Head of caudate nucleus (tissue), 42 donors: ENCODE measurements at regions not wholly inside any gene's neighbourhood (a gene's known extent, or its start where the extent isn't known, plus 50 kb on each side); places are given as distances from the start of the nearest gene placed in this dataset.
"Not testable (repeated sequence)": the region's sequence is repeated elsewhere in the genome, so short reads cannot be mapped to it uniquely, and the experiment has no call there.

Experiments used
- DNase-seq, 42 donors: peaks; one replicate each; pipeline versions ENCODE4 v3.0.0 to v3.0.0-alpha.2; 2020 to 2021; ENCODE audit warnings: mixed read lengths in 7 of 42
- intact Hi-C: fragments of 100-400 bp; cut with DNase I; formaldehyde crosslinking; loops from one replicate; pipeline ENCODE4 v1.15.0; 2022

GRCh38 chr1:187947359-187947758 lies 1118.6 kb downstream of the PLA2G4A start:
- no peak for DNase-seq
- intact Hi-C loops = no loop called here

GRCh38 chr1:187948170-187948794 lies 1119.5 kb downstream of the PLA2G4A start:
- intact Hi-C loops = no loop called here
- no peak for DNase-seq

- no peak for DNase-seq
- intact Hi-C loops = no loop called here
Observed at GRCh38 chr1:187949567-187949966, 1120.8 kb downstream of the PLA2G4A start.

- no peak for DNase-seq
- intact Hi-C loops = no loop called here
Observed at GRCh38 chr1:187951817-187952216, 1123.1 kb downstream of the PLA2G4A start.

GRCh38 chr1:187952446-187952845 lies 1123.7 kb downstream of the PLA2G4A start:
- DNase-seq = no peak
- intact Hi-C loops = no loop called here

GRCh38 chr1:187956975-187957374 lies 1128.2 kb downstream of the PLA2G4A start:
- no peak for DNase-seq
- intact Hi-C loops = no loop called here

GRCh38 chr1:187958207-187958606 lies 1129.5 kb downstream of the PLA2G4A start:
- intact Hi-C loops = no loop called here
- DNase-seq = no peak

GRCh38 chr1:187959062-187959461 lies 1130.3 kb downstream of the PLA2G4A start:
- intact Hi-C loops = no loop called here
- no peak for DNase-seq

- no peak for DNase-seq
- intact Hi-C loops = no loop called here
Observed at GRCh38 chr1:187960125-187960638, 1131.4 kb downstream of the PLA2G4A start.

- intact Hi-C loops = no loop called here
Observed at GRCh38 chr1:187961895-187962294, 1133.1 kb downstream of the PLA2G4A start.

GRCh38 chr1:187971851-187972250 lies 1143.1 kb downstream of the PLA2G4A start:
- intact Hi-C loops = no loop called here

More at GRCh38 chr1:187961895-187962294, 1133.1 kb downstream of the PLA2G4A start:
- DNase-seq = no peak

GRCh38 chr1:187977298-187977697 lies 1148.5 kb downstream of the PLA2G4A start:
- intact Hi-C loops = no loop called here
- no peak for DNase-seq

More at GRCh38 chr1:187971851-187972250, 1143.1 kb downstream of the PLA2G4A start:
- no peak for DNase-seq

- intact Hi-C loops = no loop called here
- no peak for DNase-seq
Observed at GRCh38 chr1:187985145-187985896, 1156.6 kb downstream of the PLA2G4A start.

GRCh38 chr1:187985897-187986654 lies 1157.3 kb downstream of the PLA2G4A start:
- DNase-seq = no peak
- intact Hi-C loops = no loop called here

- intact Hi-C loops = no loop called here
- DNase-seq = no peak
Observed at GRCh38 chr1:187987236-187987776, 1158.6 kb downstream of the PLA2G4A start.

GRCh38 chr1:187991944-187992343 lies 1163.2 kb downstream of the PLA2G4A start:
- intact Hi-C loops = no loop called here
- no peak for DNase-seq

GRCh38 chr1:187996780-187997179 lies 1168.0 kb downstream of the PLA2G4A start:
- no peak for DNase-seq
- intact Hi-C loops = no loop called here

- DNase-seq = no peak
- intact Hi-C loops = no loop called here
Observed at GRCh38 chr1:187999973-188000372, 1171.2 kb downstream of the PLA2G4A start.

GRCh38 chr1:188003687-188004086 lies 1174.9 kb downstream of the PLA2G4A start:
- DNase-seq, intact Hi-C loops: not testable (repeated sequence)

- intact Hi-C loops = no loop called here
- DNase-seq = no peak
Observed at GRCh38 chr1:188004849-188005248, 1176.1 kb downstream of the PLA2G4A start.
